Mesenteric fat pad (tissue), 1 donor: ENCODE measurements at regions not wholly inside any gene's neighbourhood (a gene's known extent, or its start where the extent isn't known, plus 50 kb on each side); places are given as distances from the start of the nearest gene placed in this dataset.
A peak's percentile ranks its signal among the peaks of the same experiment; 100 is the strongest.

Experiments used
- DNase-seq: peaks from one replicate; pipeline ENCODE4 v3.0.0-alpha.2; 2020; ENCODE audit warnings: low spot score
- donor health status: DM: yes; HTN: yes; CAD: no.

GRCh38 chr14:96617635-96618034, 115.5 kb downstream of the PAPOLA start:
- DNase-seq = no peak

- peak; percentile 65 for DNase-seq
Measured at GRCh38 chr14:96622926-96623325, 120.7 kb downstream of the PAPOLA start.

GRCh38 chr14:96623676-96624484, 121.7 kb downstream of the PAPOLA start:
- DNase-seq = peak; percentile 86

- peak; percentile 86 for DNase-seq
Measured at GRCh38 chr14:96624661-96625425, 122.7 kb downstream of the PAPOLA start.

GRCh38 chr14:96625426-96625985, 123.3 kb downstream of the PAPOLA start:
- peak; percentile 37 for DNase-seq

- peak; percentile 59 for DNase-seq
Measured at GRCh38 chr14:96626121-96626768, 124.1 kb downstream of the PAPOLA start.

GRCh38 chr14:96626916-96627315, 124.7 kb downstream of the PAPOLA start:
- DNase-seq = peak; percentile 64

GRCh38 chr14:96627386-96627785, 125.2 kb downstream of the PAPOLA start:
- DNase-seq = no peak

GRCh38 chr14:96627811-96628775, 125.9 kb downstream of the PAPOLA start:
- peak; percentile 82 for DNase-seq

GRCh38 chr14:96629082-96629481, 126.9 kb downstream of the PAPOLA start:
- DNase-seq = peak; percentile 64

GRCh38 chr14:96629558-96630222, 127.5 kb downstream of the PAPOLA start:
- peak; percentile 45 for DNase-seq

- no peak for DNase-seq
Measured at GRCh38 chr14:96630281-96630680, 128.1 kb downstream of the PAPOLA start.

- DNase-seq = no peak
Measured at GRCh38 chr14:96631030-96631429, 128.8 kb downstream of the PAPOLA start.

- DNase-seq = no peak
Measured at GRCh38 chr14:96631621-96632362, 129.6 kb downstream of the PAPOLA start.

- DNase-seq = no peak
Measured at GRCh38 chr14:96632363-96632758, 130.2 kb downstream of the PAPOLA start.

- DNase-seq = no peak
Measured at GRCh38 chr14:96633096-96633495, 130.9 kb downstream of the PAPOLA start.

- no peak for DNase-seq
Measured at GRCh38 chr14:96634481-96634880, 132.3 kb downstream of the PAPOLA start.

- no peak for DNase-seq
Measured at GRCh38 chr14:96634896-96635295, 132.7 kb downstream of the PAPOLA start.

- DNase-seq = no peak
Measured at GRCh38 chr14:96635850-96636249, 133.7 kb downstream of the PAPOLA start.
